HepG2 (cell line): ENCODE measurements at regions not wholly inside any gene's neighbourhood (a gene's known extent, or its start where the extent isn't known, plus 50 kb on each side); places are given as distances from the start of the nearest gene placed in this dataset.

ENCODE experiments used
- ATRX ChIP-seq: sonication (generic); formaldehyde crosslinking; IDR thresholded peaks from 2 replicates; pipeline ENCODE4 v1.4.0; 2020; ENCODE audit warnings: missing genetic modification reagents, borderline replicate concordance
- ESRRA ChIP-seq: sonication (generic); formaldehyde crosslinking; IDR thresholded peaks from 2 replicates; pipeline ENCODE4 v1.5.1; 2020; ENCODE audit warnings: mild to moderate bottlenecking, low read depth, missing genetic modification reagents
- HNRNPUL1 ChIP-seq: fragments of 200-400 bp; formaldehyde crosslinking; IDR thresholded peaks from 2 replicates; pipeline ENCODE4 v1.6.1; 2017; ENCODE audit warnings: low read depth, mild to moderate bottlenecking, low read length, moderate library complexity
- LBX2 ChIP-seq: sonication (generic); formaldehyde crosslinking; IDR thresholded peaks from 2 replicates; pipeline ENCODE4 v1.5.0; 2020; ENCODE audit warnings: missing genetic modification reagents, mild to moderate bottlenecking, borderline replicate concordance
- NFKBIZ ChIP-seq: IDR thresholded peaks from 2 replicates; pipeline ENCODE4 v1.6.1; 2018; ENCODE audit warnings: missing genetic modification reagents, missing compliant biosample characterization
- SNAPC5 ChIP-seq: sonication (generic); formaldehyde crosslinking; IDR thresholded peaks from 2 replicates; pipeline ENCODE4 v1.8.1; 2023; ENCODE audit warnings: mild to moderate bottlenecking, missing genetic modification reagents, borderline replicate concordance
- TAF1 ChIP-seq: sonication (generic); formaldehyde crosslinking; IDR thresholded peaks from 2 replicates; pipeline ENCODE4 v1.4.0; 2020; ENCODE audit warnings: missing genetic modification reagents
- TBP ChIP-seq: sonication (generic); formaldehyde crosslinking; IDR thresholded peaks from 2 replicates; pipeline ENCODE4 v1.5.0; 2020; ENCODE audit warnings: missing genetic modification reagents
- TOPORS ChIP-seq: sonication (generic); formaldehyde crosslinking; IDR thresholded peaks from 2 replicates; pipeline ENCODE4 v1.8.0; 2023; ENCODE audit warnings: mild to moderate bottlenecking, missing genetic modification reagents
- ZBTB25 ChIP-seq: IDR thresholded peaks from 2 replicates; pipeline ENCODE4 v1.6.1; 2018; ENCODE audit warnings: missing genetic modification reagents
- ZBTB33 ChIP-seq: sonication (generic); formaldehyde crosslinking; IDR thresholded peaks from 2 replicates; pipeline ENCODE4 v1.4.0; 2020; ENCODE audit warnings: missing genetic modification reagents
- ZNF232 ChIP-seq: sonication (generic); formaldehyde crosslinking; IDR thresholded peaks from 2 replicates; pipeline ENCODE4 v1.4.0; 2020; ENCODE audit warnings: missing genetic modification reagents, borderline replicate concordance
- ZNF264 ChIP-seq: sonication (generic); formaldehyde crosslinking; IDR thresholded peaks from 2 replicates; pipeline ENCODE4 v1.4.0; 2020; ENCODE audit warnings: missing genetic modification reagents
- ZNF3 ChIP-seq: IDR thresholded peaks from 2 replicates; pipeline ENCODE4 v1.7.0; 2017; ENCODE audit warnings: inconsistent platforms
- ZNF30 ChIP-seq: sonication (generic); formaldehyde crosslinking; IDR thresholded peaks from 2 replicates; pipeline ENCODE4 v1.5.0; 2020; ENCODE audit warnings: mild to moderate bottlenecking, missing genetic modification reagents
- ZNF432 ChIP-seq: sonication (generic); formaldehyde crosslinking; IDR thresholded peaks from 2 replicates; pipeline ENCODE4 v1.5.0; 2020; ENCODE audit warnings: missing genetic modification reagents, mild to moderate bottlenecking, borderline replicate concordance
- ZNF609 ChIP-seq: sonication (generic); formaldehyde crosslinking; IDR thresholded peaks from 2 replicates; pipeline ENCODE4 v1.4.0; 2020; ENCODE audit warnings: mild to moderate bottlenecking, missing genetic modification reagents, borderline replicate concordance
- ZNF616 ChIP-seq: sonication (generic); formaldehyde crosslinking; IDR thresholded peaks from 2 replicates; pipeline ENCODE4 v1.5.0; 2020; ENCODE audit warnings: low read depth, mild to moderate bottlenecking, missing genetic modification reagents
- ZNF737 ChIP-seq: sonication (generic); formaldehyde crosslinking; IDR thresholded peaks from 2 replicates; pipeline ENCODE4 v1.5.0; 2020; ENCODE audit warnings: missing genetic modification reagents, mild to moderate bottlenecking, borderline replicate concordance
- ZNF747 ChIP-seq: sonication (generic); formaldehyde crosslinking; IDR thresholded peaks from 2 replicates; pipeline ENCODE4 v1.8.1; 2023; ENCODE audit warnings: missing genetic modification reagents, mild to moderate bottlenecking, borderline replicate concordance
- ZNF782 ChIP-seq: sonication (generic); formaldehyde crosslinking; IDR thresholded peaks from 2 replicates; pipeline ENCODE4 v1.4.0; 2020; ENCODE audit warnings: missing genetic modification reagents, mild to moderate bottlenecking, borderline replicate concordance

GRCh38 chr12:124509676-124510300 is 57.6 kb downstream of the NCOR2 start (continued):
- TF ChIP-seq HNRNPUL1 (no peak), ZNF264 (CRISPR knock-in tag) (0 out of 2 replicates have a peak, but pooled peaks have one; percentile 38), ZNF737 (no peak), TAF1 (no peak), LBX2 (CRISPR knock-in tag) (no peak), SNAPC5 (no peak), ZNF609 (no peak; the same call in 1 of the 2 replicates), ESRRA (CRISPR knock-in tag) (no peak), ZNF616 (CRISPR knock-in tag) (no peak), ZNF747 (CRISPR knock-in tag) (no peak), ZBTB33 (CRISPR knock-in tag) (no peak; the same call in 1 of the 2 replicates), NFKBIZ (CRISPR knock-in tag) (no peak; the same call in 1 of the 2 replicates), TBP (CRISPR knock-in tag) (no peak), ZNF3 (CRISPR knock-in tag) (no peak), ZBTB25 (CRISPR knock-in tag) (no peak), ZNF30 (no peak), ZNF232 (no peak), ZNF782 (no peak), ZNF432 (no peak), TOPORS (no peak), ATRX (no peak)
